GM10266 (cell line): ENCODE measurements at regions not wholly inside any gene's neighbourhood (a gene's known extent, or its start where the extent isn't known, plus 50 kb on each side); places are given as distances from the start of the nearest gene placed in this dataset.

Experiments used
- DNase-seq: peaks from one replicate; pipeline ENCODE4 v3.0.0; 2012; ENCODE audit errors: extremely low spot score
- CTCF ChIP-seq: IDR thresholded peaks from 2 replicates; pipeline ENCODE4 v1.5.1; 2012; ENCODE audit warnings: mild to moderate bottlenecking, low read depth; ENCODE audit not compliant: control insufficient read depth, insufficient read depth; ENCODE audit errors: missing control alignments

GRCh38 chr21:27715131-27715530, 748.2 kb upstream of the ADAMTS5 start:
- no peak for DNase-seq
- TF ChIP-seq CTCF: no peak

- no peak for TF ChIP-seq CTCF
- no peak for DNase-seq
Observed at GRCh38 chr21:27713154-27714109, 746.5 kb upstream of the ADAMTS5 start.

- no peak for DNase-seq
- TF ChIP-seq CTCF: no peak
Observed at GRCh38 chr21:27704567-27705166, 737.8 kb upstream of the ADAMTS5 start.

- no peak for DNase-seq
- no peak for TF ChIP-seq CTCF
Observed at GRCh38 chr21:27703791-27704190, 736.9 kb upstream of the ADAMTS5 start.

- peak; percentile 36 for DNase-seq
- peak; percentile 62 for TF ChIP-seq CTCF
Observed at GRCh38 chr21:27700974-27701614, 734.2 kb upstream of the ADAMTS5 start.

GRCh38 chr21:27695246-27695645, 728.4 kb upstream of the ADAMTS5 start:
- TF ChIP-seq CTCF: no peak
- DNase-seq: no peak
